BJ (cell line): ENCODE measurements at regions not wholly inside any gene's neighbourhood (a gene's known extent, or its start where the extent isn't known, plus 50 kb on each side); places are given as distances from the start of the nearest gene placed in this dataset.

Experiments
- CTCF ChIA-PET: fragments of 350-600 bp; formaldehyde crosslinking; extraction: SDS; loops from one replicate; lab custom pipeline; 2021; ENCODE audit warnings: antibody characterized with exemption, inconsistent platforms; lab: Yijun Ruan, JAX
- POLR2A ChIA-PET: fragments of 300-600 bp; sonication (Branson Sonifier 250); formaldehyde crosslinking; extraction: SDS; loops from one replicate; lab custom pipeline; 2021; ENCODE audit warnings: antibody characterized with exemption; lab: Charles Lee
- DNase-seq: peaks from one replicate; pipeline ENCODE4 v3.0.0-alpha.2; 2011; ENCODE audit warnings: low read depth
- H3K27me3 ChIP-seq: 2 replicates; pipeline ENCODE4 v1.6.0; 2011; ENCODE audit warnings: low read length; ENCODE audit not compliant: control insufficient read depth, insufficient read depth
- H3K36me3 ChIP-seq: 2 replicates; pipeline ENCODE4 v1.5.1; 2011; ENCODE audit warnings: low read length; ENCODE audit not compliant: control insufficient read depth, insufficient read depth
- H3K4me3 ChIP-seq: 2 replicates; pipeline ENCODE4 v1.5.1; 2011; ENCODE audit warnings: low read depth, mild to moderate bottlenecking, control low read depth, low read length
- CTCF ChIP-seq: IDR thresholded peaks from 2 replicates; pipeline ENCODE4 v1.5.1; 2011; ENCODE audit warnings: low read depth, mild to moderate bottlenecking, control low read depth, inconsistent platforms, low read length, moderate library complexity; ENCODE audit not compliant: insufficient read depth

- CTCF ChIA-PET: interaction anchor here (0.6 to 7.0 kb wide), 4 partner anchors 10 to 733 kb away, joined by 3 to 96 read pairs (median 6); no protein-coding TSS in a partner anchor
- POLR2A ChIA-PET: no interaction called here
- Histone ChIP-seq H3K27me3 (peaks cover 2% of the 10 kb centered on the region), H3K36me3 (no peaks in the 10 kb centered on the region), H3K4me3 (no peak overlapping the region)
- no peak for DNase-seq
- no peak for TF ChIP-seq CTCF
Measured at GRCh38 chr2:158021226-158021625, 80.5 kb upstream of the UPP2 start.

GRCh38 chr2:158015428-158016076 lies 86.1 kb upstream of the UPP2 start:
- DNase-seq: no peak

GRCh38 chr2:158013891-158014290 lies 87.8 kb upstream of the UPP2 start:
- ChIA-PET CTCF (interaction anchor here (1.2 to 2.7 kb wide), 3 partner anchors 10 to 679 kb away, joined by 3 to 21 read pairs (median 5); no protein-coding TSS in a partner anchor), POLR2A (interaction anchor here (0.5 kb wide), 1 partner anchor 41 kb away, joined by 4 read pairs; no protein-coding TSS in a partner anchor)
- TF ChIP-seq CTCF: no peak
- no peaks in the 10 kb centered on the region for H3K27me3 ChIP-seq
- H3K36me3 ChIP-seq: no peaks in the 10 kb centered on the region
- no peak overlapping the region for H3K4me3 ChIP-seq
- no peak for DNase-seq

More at GRCh38 chr2:158015428-158016076, 86.1 kb upstream of the UPP2 start:
- ChIA-PET POLR2A (no interaction called here), CTCF (interaction anchor here (2.7 kb wide), 1 partner anchor 8 kb away, joined by 21 read pairs; no protein-coding TSS in a partner anchor)
- Histone ChIP-seq H3K36me3 (no peaks in the 10 kb centered on the region), H3K27me3 (peaks cover 2% of the 10 kb centered on the region), H3K4me3 (no peak overlapping the region)
- TF ChIP-seq CTCF: no peak

GRCh38 chr2:158011055-158011771 lies 90.5 kb upstream of the UPP2 start:
- Histone ChIP-seq H3K4me3 (no peak overlapping the region), H3K27me3 (peaks cover 2% of the 10 kb centered on the region; the same call in 1 of the 2 replicates), H3K36me3 (no peaks in the 10 kb centered on the region)
- DNase-seq: no peak
- no peak for TF ChIP-seq CTCF
- ChIA-PET CTCF (interaction anchor here (0.6 to 1.5 kb wide), 11 partner anchors 10 to 764 kb away, joined by 3 to 6 read pairs (median 4); no protein-coding TSS in a partner anchor), POLR2A (no interaction called here)

GRCh38 chr2:158009399-158009798 lies 92.3 kb upstream of the UPP2 start:
- Histone ChIP-seq H3K4me3 (no peak overlapping the region), H3K36me3 (no peaks in the 10 kb centered on the region), H3K27me3 (peaks cover 2% of the 10 kb centered on the region; the same call in 1 of the 2 replicates)
- no peak for TF ChIP-seq CTCF
- POLR2A ChIA-PET: no interaction called here
- DNase-seq: no peak
- CTCF ChIA-PET: interaction anchor here (0.6 to 2.6 kb wide), 3 partner anchors 228 to 707 kb away, joined by 3 to 9 read pairs (median 4); no protein-coding TSS in a partner anchor
